ENCODE measurements at regions not wholly inside any gene's neighbourhood (a gene's known extent, or its start where the extent isn't known, plus 50 kb on each side); places are given as distances from the start of the nearest gene placed in this dataset.
A peak's percentile ranks its signal among the peaks of the same experiment; 100 is the strongest.

DNA sequence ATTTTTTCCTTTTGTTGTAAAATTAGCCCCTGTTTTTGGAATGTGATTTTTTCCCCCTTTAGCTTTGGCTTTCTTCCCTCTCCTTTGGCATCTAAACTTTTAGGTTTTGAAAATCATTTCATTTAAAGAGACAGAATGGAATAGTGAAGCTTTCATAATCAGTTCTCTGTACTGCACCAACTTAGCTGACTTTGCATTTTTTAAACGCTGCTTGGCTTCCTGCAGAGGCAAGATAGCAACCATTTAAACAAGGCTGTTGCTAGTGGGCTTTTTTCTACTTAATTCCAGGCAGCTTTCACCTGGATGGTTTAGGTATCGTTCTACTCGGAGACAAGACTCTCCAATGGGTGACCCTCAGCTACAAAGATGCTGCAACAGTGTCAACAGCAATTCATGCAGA is 267.9 kb upstream of the PKDCC start:
- DNase-seq (ENCODE audit: low read depth): no peak

DNA sequence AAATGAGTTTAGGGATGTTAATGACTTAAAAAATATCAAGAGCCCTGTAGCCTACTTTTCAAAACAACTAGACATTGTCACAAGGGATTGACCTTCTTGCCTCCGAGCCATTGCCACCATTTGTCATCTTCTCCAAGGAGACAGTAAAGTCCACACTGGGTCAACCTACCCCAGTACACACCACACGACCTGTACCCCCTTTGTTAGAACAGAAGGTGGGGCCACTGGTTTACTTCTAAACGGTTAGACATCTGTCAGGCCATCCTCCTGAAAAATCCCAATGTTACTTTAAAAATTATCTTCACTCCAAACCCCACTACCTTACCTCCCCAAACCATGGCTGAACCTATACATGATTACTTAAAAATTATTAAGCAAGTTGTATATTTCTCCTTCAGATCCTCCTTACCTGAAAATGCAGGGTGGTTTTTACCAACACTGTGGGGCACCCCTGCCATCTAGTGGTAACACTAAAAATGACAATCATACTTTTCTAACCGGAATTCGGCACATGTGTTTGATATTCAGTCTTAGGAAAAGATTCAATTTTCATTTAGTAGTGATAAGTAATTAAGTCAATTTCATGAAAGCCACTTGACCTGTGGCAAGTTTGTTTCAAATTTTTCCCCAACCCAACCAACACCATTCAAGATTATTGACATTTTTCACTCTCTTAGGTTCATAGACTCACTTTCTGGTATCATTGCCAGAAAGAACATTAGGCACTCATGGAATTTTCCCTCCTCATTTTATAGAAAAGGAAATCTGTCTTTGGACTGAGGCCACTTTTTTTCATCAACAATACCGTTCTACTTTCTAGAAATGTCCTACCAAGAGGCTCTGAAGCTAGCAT is 265.3 kb upstream of the PKDCC start:
- DNase-seq (ENCODE audit: low read depth): peak; percentile 6

DNA sequence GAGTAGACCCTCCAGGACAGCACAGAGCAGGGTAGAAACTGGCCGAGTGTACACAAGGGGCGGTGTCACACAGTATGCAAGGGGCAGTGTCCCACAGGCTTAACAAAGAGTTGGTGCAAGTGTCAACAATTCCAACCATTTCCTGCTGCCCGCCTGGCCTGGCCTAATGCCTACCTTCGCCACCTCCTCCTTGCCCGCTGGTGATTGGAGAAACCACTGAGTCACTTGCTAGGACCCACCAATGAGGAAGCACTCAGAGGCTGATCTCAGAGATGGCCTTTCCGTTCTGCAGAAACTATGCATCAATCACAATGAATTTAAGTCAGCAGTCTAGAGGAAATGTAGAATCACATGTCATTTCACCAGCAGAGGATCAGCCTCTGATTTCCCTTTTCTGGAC is 263.3 kb upstream of the PKDCC start:
- no peak for DNase-seq (ENCODE audit: low read depth)

DNA sequence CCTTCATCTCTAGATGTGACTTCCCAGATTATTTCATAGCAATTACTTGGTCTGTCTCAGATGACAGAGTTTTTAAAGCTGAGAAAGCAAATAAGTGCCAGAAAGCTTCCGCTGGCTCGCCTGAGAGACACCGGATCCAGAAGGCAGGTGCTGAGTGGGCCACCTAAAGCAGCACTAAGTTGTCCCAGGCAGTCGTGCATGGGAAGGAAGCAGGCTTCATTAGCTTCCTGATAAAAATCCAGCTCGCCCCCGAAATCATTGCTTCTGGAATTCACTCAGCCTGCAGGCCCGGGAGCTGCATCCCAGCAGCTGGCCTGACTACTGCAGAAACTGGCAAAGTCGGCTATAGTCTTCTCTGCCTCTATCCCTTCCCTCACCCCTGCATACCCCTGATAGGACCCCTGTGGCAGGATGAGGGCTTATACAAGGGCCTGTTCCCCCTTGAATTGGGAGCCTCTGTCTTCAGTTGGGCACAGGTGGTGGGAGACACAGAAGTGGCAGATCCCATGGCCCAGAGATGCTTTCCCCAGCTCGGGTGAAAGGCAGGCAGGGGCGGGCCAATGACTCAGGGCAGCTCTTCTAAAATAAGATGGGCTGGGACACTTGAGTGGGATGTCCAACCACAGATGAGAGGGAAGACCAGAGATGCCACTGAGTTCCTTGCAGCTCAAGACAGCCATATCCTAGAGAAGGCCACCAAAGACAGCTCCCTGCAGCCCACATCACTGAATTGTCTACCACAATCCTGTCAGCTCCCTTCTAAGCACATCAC is 262.4 kb upstream of the PKDCC start:
- no peak for DNase-seq (ENCODE audit: low read depth)

DNA sequence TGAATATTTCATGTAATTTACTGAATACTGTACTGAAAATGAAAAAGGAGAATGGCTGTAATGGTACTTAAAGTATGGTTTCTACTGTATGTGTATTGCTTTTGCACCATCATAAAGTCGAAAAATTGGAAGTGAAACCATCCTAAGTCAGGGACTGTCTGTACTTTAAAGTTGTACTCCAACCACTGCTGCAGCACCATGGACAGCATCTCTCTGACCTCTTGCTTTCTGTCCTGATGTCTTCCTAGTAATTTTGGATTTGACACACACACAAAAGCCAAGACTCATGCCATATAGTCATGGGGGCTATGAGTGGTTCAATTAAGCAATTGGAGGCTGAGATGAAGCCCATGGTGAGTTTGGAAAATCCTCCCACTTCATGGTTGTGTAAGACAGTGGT is 256.3 kb upstream of the PKDCC start:
- no peak for DNase-seq (ENCODE audit: low read depth)

DNA sequence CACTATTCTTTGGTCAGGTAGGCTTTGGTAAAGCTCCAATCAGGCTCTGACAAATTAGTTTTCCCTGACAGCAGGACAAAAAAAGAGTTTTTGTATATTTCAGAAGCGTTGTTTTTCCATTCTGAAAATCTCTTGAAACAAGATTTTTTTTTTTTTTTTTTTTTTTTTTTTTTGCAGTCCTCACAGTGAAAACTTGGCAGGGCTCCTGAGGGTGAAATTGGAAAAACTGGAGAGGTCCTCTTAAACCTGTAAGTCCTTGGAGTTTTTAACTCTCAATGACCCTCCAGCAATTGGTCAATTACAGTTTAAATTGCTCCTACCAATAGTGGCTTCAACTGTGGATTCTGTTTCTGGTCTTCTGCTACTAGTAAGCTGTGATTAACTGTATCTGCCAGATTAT is 244.5 kb upstream of the PKDCC start:
- DNase-seq (ENCODE audit: low read depth): no peak

DNA sequence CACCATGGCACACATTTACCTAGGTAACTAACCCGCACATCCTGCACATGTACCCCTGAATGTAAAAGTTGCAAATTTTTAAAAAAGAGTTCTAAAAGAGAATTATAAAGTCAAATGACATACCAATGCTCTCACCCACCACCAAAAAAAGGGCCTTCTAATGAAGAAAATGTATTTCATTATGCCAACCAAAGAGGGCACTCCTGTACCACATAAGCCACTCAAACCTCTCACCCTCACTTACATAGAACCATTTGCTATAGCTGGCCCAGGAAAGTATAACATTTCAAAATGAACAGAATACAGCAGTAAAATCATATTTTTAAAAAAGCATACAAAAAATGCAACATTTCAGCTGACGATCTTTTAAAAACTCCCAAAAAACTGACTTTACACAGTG is 241.5 kb upstream of the PKDCC start:
- no peak for DNase-seq (ENCODE audit: low read depth)

DNA sequence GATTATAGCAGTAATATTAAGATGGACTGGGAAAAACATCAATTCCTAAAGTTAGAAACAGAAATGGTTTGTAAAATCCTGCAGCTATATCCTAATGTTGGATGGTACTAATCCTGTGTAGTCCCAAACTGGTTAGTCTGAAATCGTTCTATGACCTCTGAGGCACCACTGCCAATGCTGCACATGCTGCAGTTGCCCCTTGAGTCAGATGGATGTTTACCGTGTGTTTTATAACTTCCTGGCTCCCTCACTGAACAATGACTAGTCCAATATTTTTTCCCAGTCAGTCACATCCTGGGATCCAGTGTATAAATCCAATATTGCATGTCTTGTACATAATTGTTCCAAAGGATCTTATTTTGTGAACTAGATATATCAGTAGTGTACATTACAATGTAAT is 226.7 kb upstream of the PKDCC start:
- DNase-seq (ENCODE audit: low read depth): no peak

DNA sequence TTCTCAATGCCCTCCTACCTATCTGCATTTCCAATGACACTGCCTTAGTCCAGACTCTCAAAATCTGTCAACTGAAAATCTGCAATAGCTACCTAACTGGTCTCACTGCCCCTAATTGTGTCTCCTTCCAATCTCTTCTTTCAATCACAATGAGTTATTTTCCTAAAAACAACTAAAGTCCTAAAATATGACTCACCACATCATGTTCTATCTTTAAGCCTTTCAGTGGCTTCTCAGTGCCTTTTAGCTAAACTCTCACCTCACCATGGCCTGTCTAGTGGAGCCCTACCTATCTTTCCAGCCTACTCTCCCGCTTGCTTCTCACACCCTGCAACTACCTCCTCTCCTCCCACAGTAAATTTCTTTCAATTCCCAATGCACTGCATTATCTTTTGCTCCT is 220.9 kb upstream of the PKDCC start:
- DNase-seq (ENCODE audit: low read depth): no peak

DNA sequence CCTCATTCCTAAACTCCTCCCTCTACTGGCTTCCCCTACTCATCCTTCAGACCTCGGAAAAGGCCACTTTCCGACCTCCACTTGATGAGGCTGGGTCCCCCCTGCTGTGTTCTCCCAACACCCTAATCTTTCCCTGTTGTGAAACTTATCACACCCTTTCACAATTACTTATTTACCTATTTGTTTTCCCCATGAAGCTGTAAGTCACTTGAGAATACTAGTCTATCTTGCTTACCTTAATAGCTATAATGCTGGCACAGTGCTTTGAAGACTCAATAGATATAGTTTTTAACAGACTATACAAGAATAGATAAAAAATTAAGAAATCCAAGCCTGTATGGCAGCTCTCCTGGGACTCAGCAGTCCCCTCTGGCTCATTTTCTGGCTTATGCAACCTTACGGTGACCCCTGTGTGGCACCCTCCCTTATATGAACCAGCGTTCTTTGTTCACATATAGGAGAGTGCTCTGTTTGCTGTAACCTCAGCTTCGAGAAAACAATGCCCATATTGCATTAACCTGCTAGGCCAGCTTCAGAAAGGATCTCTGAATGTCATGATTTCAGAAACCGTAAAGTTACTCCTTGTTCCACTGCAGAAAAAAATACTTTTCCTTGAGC is 220.4 kb upstream of the PKDCC start:
- DNase-seq (ENCODE audit: low read depth): no peak

DNA sequence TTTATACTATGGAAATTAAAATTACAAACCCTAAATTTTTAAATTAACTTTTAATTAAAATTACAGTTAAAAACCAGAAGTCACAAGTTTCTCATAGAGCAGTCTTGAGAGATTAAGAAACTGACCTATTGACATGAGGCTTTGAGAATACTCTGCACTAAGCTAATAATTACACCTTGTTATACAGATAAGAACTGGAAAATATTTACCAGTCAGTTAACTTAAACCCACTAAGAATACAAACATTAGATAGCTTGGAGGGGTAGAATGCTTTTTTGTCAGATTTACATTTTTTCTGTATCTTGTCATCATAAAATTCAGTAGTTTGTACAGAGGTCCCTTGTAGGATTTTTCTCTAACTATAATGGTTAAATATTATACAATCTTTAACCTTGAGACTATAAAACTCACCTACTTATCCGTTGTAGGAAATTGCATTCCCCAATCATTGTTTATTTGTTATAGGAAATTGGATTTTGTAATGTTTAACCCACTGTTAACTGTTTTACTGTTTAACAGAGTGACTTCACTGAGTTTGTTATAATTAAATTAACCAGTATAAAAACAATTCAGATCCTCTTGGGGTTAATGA is 219.7 kb upstream of the PKDCC start:
- no peak for DNase-seq (ENCODE audit: low read depth)

DNA sequence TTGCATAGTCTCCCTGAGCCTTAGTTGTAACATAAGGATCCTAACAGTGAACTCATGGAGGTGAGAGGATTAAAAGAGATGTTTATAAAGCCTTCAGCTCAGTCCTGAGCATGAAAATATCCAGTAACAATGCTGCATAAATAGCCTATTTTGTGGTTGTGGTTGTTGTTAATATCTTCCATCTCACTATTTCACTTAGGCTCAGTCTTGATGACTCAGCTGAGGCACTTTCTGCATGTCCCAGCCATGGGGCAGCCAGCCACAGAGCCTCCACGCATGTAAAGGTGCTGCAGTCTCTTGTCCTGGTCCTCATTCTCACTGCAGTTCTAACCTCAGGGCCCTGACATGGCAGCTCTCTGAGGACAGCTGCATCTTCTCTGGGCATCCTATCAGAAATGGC is 218.8 kb upstream of the PKDCC start:
- DNase-seq (ENCODE audit: low read depth): no peak

DNA sequence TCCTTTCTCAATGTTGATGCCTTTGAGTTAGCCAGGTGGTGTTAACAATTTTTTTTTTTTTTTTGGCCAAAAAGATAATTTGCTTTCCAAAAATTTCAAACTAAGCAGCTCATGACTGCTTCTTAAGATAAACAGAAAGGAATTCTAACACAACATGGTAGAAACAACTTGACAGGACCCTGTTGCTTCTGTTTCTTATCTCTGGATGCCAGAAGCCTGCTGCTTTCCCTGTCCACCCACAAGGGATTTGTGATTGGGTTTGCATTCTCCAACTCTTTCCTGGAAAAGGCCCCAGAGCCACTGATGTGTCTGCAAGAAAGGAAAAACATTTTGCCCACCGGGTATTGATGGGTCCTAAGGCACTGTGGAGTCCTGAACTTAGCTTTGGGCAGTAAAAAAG is 217.2 kb upstream of the PKDCC start:
- no peak for DNase-seq (ENCODE audit: low read depth)

DNA sequence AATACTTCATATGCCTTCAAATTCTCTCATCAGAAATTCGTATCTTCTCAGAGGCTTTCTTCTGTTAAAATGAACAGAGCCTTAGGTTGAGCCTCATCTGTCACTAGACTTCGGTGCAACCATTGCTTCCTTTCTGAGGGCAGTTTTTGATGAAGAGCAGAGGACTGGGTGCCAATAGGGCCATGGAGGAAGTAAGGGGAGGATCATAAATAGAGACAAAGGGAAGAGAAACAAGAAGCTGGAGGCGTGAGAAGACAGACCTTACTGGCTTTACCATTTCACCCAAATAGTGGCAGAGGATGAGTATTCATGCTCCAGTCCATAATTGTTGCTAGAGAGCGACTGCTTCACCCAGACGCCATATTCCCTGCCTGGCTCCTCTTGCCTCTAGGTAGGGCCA is 215.6 kb upstream of the PKDCC start:
- no peak for DNase-seq (ENCODE audit: low read depth)

DNA sequence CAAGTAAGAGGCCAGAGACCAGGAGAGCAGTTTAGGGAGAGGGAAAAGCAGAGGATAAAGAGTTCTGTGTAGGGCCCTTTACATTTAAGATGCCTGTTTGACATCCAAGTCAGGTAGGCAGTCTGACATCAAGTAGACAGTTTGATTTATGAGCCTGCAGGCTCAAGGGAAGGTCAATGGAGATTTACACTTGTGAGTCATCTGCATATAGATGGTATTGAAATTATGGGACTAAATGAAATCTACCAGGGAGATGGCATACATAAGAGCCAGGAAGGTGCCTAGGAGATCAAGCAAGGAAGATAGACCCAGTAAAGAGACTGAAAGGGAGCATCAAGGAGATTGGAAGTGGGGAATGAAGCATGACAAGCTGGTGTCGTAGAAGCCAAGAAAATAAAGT is 212.4 kb upstream of the PKDCC start:
- DNase-seq (ENCODE audit: low read depth): no peak

DNA sequence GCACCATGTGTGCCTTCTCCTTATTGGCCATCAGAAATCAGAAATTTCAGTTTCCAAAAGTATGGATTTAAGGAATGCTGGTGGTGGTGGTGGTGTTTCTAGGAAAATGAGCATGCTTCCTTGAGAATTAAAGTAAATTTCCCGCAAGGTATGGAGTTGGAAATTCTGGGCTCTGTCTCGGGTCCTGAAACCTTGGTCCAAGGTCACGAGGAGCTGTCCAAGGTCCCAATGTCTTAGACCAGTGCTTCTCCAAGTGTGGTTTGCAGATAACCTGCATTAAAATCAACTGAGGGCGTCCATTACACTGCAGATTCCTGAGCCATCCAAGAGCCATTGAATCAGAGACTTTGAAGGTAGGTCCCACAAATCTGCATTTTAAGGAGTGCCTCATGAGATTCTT is 210.9 kb upstream of the PKDCC start:
- DNase-seq (ENCODE audit: low read depth): no peak

DNA sequence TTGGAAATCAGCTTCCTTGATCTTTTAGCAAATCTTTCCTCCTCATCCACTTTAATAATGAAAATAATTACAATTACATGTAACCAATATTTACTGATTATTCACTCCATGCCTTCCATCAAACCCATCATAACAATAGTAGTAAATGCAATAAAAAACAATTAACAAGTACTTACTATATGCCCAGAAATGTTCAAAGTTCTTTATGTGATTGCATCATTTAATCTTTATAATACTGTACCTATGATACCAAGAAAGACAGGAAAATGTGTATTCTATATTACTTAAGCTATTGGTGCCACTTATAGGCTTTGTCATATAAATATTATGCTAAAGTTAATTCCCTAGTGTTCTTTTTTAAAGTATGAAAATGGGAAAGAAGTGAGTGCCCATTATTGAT is 210.2 kb upstream of the PKDCC start:
- DNase-seq (ENCODE audit: low read depth): no peak

DNA sequence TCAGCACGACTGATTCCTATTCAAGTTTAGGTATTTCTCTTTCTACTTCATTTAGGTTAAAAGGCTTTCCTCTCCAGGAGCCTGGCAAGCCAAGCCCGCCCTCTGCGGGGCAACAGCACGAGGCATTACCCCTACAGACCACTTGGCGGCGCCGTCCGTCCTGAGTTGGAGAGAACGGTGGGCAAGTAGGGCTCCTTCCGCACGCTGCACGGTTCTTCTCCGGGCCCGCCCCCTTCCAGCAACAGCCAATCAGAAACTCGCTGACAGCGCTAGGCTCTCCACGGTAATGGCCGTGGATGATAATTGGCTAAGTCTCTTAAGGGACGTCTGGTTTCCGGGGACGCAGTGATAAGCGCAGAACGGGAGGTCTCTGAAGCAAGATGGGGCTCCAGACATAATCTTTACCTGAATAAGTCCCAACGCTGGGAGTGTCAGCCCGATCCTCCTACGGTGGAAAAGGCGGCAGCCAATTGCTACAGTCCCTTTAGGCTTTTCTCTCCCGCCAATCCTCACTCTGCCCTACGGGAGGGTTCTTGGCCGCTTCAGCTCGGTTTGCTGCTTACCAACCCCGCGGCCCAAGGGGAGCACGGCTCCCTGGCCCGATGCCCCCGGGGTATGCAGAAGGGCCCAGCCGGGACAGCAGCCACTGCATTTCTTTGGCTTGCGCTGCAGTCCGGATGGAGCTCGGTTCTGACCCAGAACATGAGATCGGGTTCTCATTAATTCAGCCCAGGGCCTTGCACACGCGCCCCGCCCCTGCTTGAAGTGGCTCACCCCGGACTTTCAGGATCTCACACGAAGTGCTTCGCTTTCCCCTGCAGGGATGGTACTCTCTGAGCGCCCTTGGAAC is 206.9 kb upstream of the PKDCC start:
- DNase-seq (ENCODE audit: low read depth): peak; percentile 96

DNA sequence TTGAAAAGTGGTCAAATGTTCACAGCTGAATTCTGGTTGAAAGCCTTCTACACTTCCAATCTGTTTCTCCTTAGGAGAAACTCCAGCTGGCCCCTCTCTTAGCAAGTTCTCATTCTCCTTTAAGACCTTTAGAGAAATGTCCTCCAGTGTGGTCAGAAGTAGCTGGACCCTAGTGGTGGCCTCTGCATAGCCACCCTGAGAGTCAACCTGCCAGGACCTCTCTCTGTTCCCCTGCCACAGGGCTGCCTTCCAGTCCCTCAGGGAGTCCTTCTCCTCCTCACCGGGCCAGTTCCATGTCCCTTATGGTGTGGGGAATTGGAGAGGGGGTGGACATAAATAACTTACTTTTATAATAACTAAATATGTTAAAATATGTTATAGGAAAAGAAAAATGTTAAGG is 200.9 kb upstream of the PKDCC start:
- DNase-seq (ENCODE audit: low read depth): no peak

DNA sequence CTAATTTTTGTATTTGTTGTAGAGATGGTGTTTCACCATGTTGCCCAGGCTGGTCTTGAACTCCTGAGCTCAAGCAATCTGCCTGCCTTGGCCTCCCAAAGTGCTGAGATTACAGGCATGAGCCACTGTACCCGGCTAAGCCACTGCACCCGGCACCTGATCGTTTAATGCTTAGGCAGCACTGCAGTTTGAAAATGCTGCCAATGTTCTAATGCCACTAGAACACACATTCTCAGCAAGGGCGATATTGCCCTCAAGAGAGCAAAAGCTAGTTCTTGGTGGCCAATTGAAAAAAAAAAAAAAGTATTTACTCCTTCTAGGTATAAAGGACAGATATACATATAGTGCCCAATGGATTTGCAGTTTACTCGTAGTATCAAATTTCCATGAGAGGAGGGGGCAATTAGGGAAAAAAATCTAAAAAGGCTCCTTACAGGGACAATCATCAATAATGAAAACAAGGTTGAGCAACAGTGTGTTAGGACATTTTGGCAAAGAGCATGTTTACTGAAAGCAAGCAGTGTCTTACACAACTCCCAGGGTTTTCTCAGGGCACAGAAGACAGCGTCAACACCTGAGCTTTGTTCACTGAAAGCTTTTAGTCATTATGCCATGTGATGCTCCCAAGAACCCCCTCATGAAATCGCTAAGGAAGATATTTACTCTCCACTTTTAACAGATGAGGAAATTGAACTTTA is 199.9 kb upstream of the PKDCC start:
- no peak for DNase-seq (ENCODE audit: low read depth)

DNA sequence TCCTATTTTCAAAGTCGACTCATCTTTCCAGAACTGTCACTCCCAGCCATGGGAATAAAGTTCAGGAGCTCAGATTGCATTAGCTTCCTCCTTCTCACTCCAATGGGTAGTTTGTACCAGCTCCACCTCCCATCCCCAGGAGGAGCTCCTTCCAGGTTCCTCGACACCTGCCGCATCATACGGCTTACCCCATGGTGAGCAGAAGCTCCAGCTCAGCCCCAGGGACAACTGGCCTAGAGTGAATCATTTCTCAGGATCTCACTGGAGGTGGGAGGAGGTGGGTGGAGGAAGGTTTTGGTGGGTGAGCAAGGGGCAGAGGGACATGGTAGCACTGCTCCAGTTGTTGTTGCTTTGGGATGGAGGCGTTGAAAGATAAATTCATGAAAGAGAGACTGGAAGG is 196.3 kb upstream of the PKDCC start:
- DNase-seq (ENCODE audit: low read depth): no peak
